IMR-90 (cell line): ENCODE measurements at regions not wholly inside any gene's neighbourhood (a gene's known extent, or its start where the extent isn't known, plus 50 kb on each side); places are given as distances from the start of the nearest gene placed in this dataset.

Experiments
- ATAC-seq: fragments of 200-7000 bp; cut with Tn5 transposase; 2 replicates; pipeline ENCODE4 v1.9.1; 2020; ENCODE audit warnings: low read depth, mild to moderate bottlenecking, moderate library complexity
- BruUV-seq: library from RNA; stranded (reverse); fragments of 400-500 nt; replicated peaks from 2 replicates; lab custom pipeline; 2021; lab: Mats Ljungman, UMichigan
- CTCF ChIA-PET: fragments of 300-600 bp; formaldehyde crosslinking; extraction: SDS; loops from one replicate; lab custom pipeline; 2021; ENCODE audit warnings: antibody characterized with exemption; lab: Yijun Ruan, JAX
- POLR2A ChIA-PET: fragments of 300-600 bp; sonication (Branson Sonifier 250); formaldehyde crosslinking; loops from one replicate; lab custom pipeline; 2022; ENCODE audit warnings: antibody characterized with exemption; ENCODE audit not compliant: unreplicated experiment; lab: Charles Lee
- DNase-seq: peaks from one replicate; pipeline ENCODE4 v3.0.0; 2013
- H2AFZ ChIP-seq: replicated peaks from 2 replicates; pipeline ENCODE3; 2013; ENCODE audit warnings: low read length, mild to moderate bottlenecking; ENCODE audit not compliant: poor library complexity
- H2AK5ac ChIP-seq: 2 replicates; pipeline ENCODE4 v1.6.1; 2013; ENCODE audit warnings: low read depth, low read length, inconsistent platforms
- H2AK9ac ChIP-seq: replicated peaks from 2 replicates; pipeline ENCODE3; 2013; ENCODE audit warnings: mild to moderate bottlenecking, low read depth, low read length, moderate library complexity; ENCODE audit not compliant: poor library complexity
- H2BK120ac ChIP-seq: 2 replicates; pipeline ENCODE4 v1.6.1; 2013; ENCODE audit warnings: low read depth, low read length, inconsistent platforms
- H2BK15ac ChIP-seq: 3 replicates; pipeline ENCODE4 v1.6.1; 2013; ENCODE audit warnings: low read depth, low read length, inconsistent platforms
- H2BK20ac ChIP-seq: 2 replicates; pipeline ENCODE4 v1.6.1; 2013; ENCODE audit warnings: low read depth, mild to moderate bottlenecking, inconsistent platforms, low read length, moderate library complexity
- H2BK5ac ChIP-seq: 2 replicates; pipeline ENCODE4 v1.6.1; 2013; ENCODE audit warnings: mild to moderate bottlenecking, low read depth, low read length, inconsistent platforms; ENCODE audit not compliant: poor library complexity, severe bottlenecking
- H3K14ac ChIP-seq: replicated peaks from 2 replicates; pipeline ENCODE4 v1.6.1; 2013; ENCODE audit warnings: low read depth, low read length, inconsistent platforms
- H3K18ac ChIP-seq: 2 replicates; pipeline ENCODE4 v1.6.1; 2013; ENCODE audit warnings: low read depth, low read length, control low read depth
- H3K23ac ChIP-seq: 2 replicates; pipeline ENCODE4 v1.6.1; 2013; ENCODE audit warnings: low read depth, low read length, inconsistent platforms
- H3K27ac ChIP-seq: 2 replicates; pipeline ENCODE4 v1.5.1; 2013; ENCODE audit warnings: mild to moderate bottlenecking, control low read depth, low read length; ENCODE audit not compliant: insufficient read depth
- H3K27me3 ChIP-seq: 2 replicates; pipeline ENCODE4 v1.6.1; 2013; ENCODE audit warnings: low read length; ENCODE audit not compliant: control insufficient read depth, insufficient read depth
- H3K36me3 ChIP-seq: 2 replicates; pipeline ENCODE4 v1.6.1; 2013; ENCODE audit warnings: low read length, mixed read lengths; ENCODE audit not compliant: control insufficient read depth, insufficient read depth
- H3K4ac ChIP-seq: 2 replicates; pipeline ENCODE4 v1.6.1; 2013; ENCODE audit warnings: low read depth, low read length, inconsistent platforms
- H3K4me1 ChIP-seq: 2 replicates; pipeline ENCODE4 v1.6.1; 2013; ENCODE audit warnings: low read length, mixed read lengths; ENCODE audit not compliant: control insufficient read depth, insufficient read depth
- H3K4me2 ChIP-seq: 2 replicates; pipeline ENCODE4 v1.6.1; 2013; ENCODE audit warnings: low read depth, mild to moderate bottlenecking, control low read depth, low read length, moderate library complexity
- H3K4me3 ChIP-seq: 2 replicates; pipeline ENCODE4 v1.5.1; 2013; ENCODE audit warnings: low read depth, mild to moderate bottlenecking, control low read depth, low read length, moderate library complexity; ENCODE audit not compliant: insufficient read depth
- H3K56ac ChIP-seq: 2 replicates; pipeline ENCODE4 v1.6.1; 2013; ENCODE audit warnings: low read length, inconsistent platforms; ENCODE audit not compliant: insufficient read depth; ENCODE audit errors: extremely low read depth
- H3K79me1 ChIP-seq, 2 experiments: 2 replicates each; pipeline ENCODE4 v1.6.1; 2013; ENCODE audit warnings: low read length in 2 of 2, inconsistent platforms in 1 of 2, low read depth in 1 of 2
- H3K9ac ChIP-seq: 2 replicates; pipeline ENCODE4 v1.6.1; 2013; ENCODE audit warnings: low read depth, low read length, control low read depth
- H3K9me1 ChIP-seq: 2 replicates; pipeline ENCODE4 v1.6.1; 2013; ENCODE audit warnings: low read length, inconsistent platforms; ENCODE audit not compliant: insufficient read depth
- H3K9me3 ChIP-seq: 2 replicates; pipeline ENCODE4 v1.6.1; 2013; ENCODE audit warnings: low read length; ENCODE audit not compliant: control insufficient read depth, insufficient read depth
- H4K20me1 ChIP-seq: 2 replicates; pipeline ENCODE4 v1.6.1; 2013; ENCODE audit warnings: low read length, inconsistent platforms; ENCODE audit not compliant: insufficient read depth
- H4K5ac ChIP-seq: 2 replicates; pipeline ENCODE4 v1.6.1; 2013; ENCODE audit warnings: mild to moderate bottlenecking, low read depth, low read length, control low read depth
- H4K8ac ChIP-seq, 2 experiments: 2 replicates each; pipeline ENCODE4 v1.6.1; 2013; ENCODE audit warnings: low read depth in 2 of 2, low read length in 2 of 2, control low read depth in 1 of 2, inconsistent platforms in 1 of 2
- H4K91ac ChIP-seq: 2 replicates; pipeline ENCODE4 v1.6.1; 2013; ENCODE audit warnings: low read depth, low read length, inconsistent platforms; ENCODE audit not compliant: insufficient read depth
- RCOR1 ChIP-seq: IDR thresholded peaks from 2 replicates; pipeline ENCODE4 v1.6.1; 2012; ENCODE audit warnings: mild to moderate bottlenecking, low read length, improper control_type of control experiment; ENCODE audit not compliant: insufficient replicate concordance
- RFX5 ChIP-seq: IDR thresholded peaks from 2 replicates; pipeline ENCODE4 v1.8.0; 2012; ENCODE audit warnings: low read depth, mild to moderate bottlenecking, low read length, moderate library complexity
- whole genome bisulfite sequencing, 2 experiments: methylation state at CpG; one replicate each; pipeline versions ENCODE4 v1.1.5 to v1.1.7; 2013; ENCODE audit warnings: missing lambda C conversion rate in 2 of 2; ENCODE audit not compliant: insufficient read length in 1 of 2; ENCODE audit errors: extremely low coverage in 2 of 2; 5-methylcytosine and 5-hydroxymethylcytosine counted together
- dilution Hi-C: fragments of 300-500 bp; cut with HindIII; formaldehyde crosslinking; loops from one replicate; pipeline ENCODE4 v1.14.3; 2018; ENCODE audit warnings: low sequenced_read_pairs; ENCODE audit not compliant: unreplicated experiment
- in situ Hi-C: fragments of 300-500 bp; cut with MboI; formaldehyde crosslinking; loops from 3 replicates; pipeline ENCODE4 v1.14.3; 2019; ENCODE audit warnings: low sequenced_read_pairs, inconsistent platforms, mixed read lengths
- intact Hi-C: fragments of 100-400 bp; cut with micrococcal nuclease; formaldehyde crosslinking; loops from 2 replicates; pipeline ENCODE4 v1.10.0; 2022
- TF ChIP-seq, protein P1 (sequence below): fragments of 150-350 bp; IDR thresholded peaks from 2 replicates; pipeline ENCODE4 v1.6.1; 2016; ENCODE audit warnings: low read depth, mild to moderate bottlenecking, low read length, moderate library complexity, borderline replicate concordance
- TF ChIP-seq, protein P2 (sequence below): conservative IDR thresholded peaks from 2 replicates; pipeline ENCODE4 v1.5.1; 2012; ENCODE audit warnings: mild to moderate bottlenecking, low read depth, low read length, improper control_type of control experiment

DNA sequence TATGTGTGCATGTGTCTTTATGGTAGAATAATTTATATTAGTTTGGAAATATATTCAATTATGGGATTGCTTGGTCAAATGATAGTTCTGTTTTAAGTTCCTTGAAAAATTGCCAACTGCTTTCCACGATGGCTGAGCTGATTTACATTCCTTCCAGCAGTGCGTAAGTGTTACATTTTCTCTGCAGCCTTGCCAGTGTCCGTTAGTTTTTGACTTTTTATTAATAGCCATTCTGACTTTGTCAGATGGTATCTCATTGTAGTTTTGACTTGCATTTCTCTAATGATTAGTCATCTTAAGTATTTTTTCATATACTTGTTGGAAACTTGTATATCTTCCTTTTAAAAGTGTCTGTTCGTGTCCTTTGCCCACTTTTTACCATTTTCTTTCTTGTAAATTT is 434.2 kb upstream of the POT1 start:
- no peak overlapping the region for H2BK20ac ChIP-seq
- ChIA-PET CTCF (no interaction called here), POLR2A (no interaction called here)
- H2BK15ac ChIP-seq, result no peak overlapping the region
- H3K14ac ChIP-seq, result no peak overlapping the region
- intact Hi-C loops, result no loop called here
- ATAC-seq (no peak), DNase-seq (no peak)
- H3K36me3 ChIP-seq, result no peaks in the 10 kb centered on the region
- no peaks in the 10 kb centered on the region for H3K9me1 ChIP-seq
- H4K8ac ChIP-seq, result no peak overlapping the region
- no peaks in the 10 kb centered on the region for H4K20me1 ChIP-seq
- TF ChIP-seq, protein P1, sequence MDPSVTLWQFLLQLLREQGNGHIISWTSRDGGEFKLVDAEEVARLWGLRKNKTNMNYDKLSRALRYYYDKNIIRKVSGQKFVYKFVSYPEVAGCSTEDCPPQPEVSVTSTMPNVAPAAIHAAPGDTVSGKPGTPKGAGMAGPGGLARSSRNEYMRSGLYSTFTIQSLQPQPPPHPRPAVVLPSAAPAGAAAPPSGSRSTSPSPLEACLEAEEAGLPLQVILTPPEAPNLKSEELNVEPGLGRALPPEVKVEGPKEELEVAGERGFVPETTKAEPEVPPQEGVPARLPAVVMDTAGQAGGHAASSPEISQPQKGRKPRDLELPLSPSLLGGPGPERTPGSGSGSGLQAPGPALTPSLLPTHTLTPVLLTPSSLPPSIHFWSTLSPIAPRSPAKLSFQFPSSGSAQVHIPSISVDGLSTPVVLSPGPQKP, result no peak
- TF ChIP-seq RCOR1, result no peak
- no peak for TF ChIP-seq RFX5
- TF ChIP-seq, protein P2, sequence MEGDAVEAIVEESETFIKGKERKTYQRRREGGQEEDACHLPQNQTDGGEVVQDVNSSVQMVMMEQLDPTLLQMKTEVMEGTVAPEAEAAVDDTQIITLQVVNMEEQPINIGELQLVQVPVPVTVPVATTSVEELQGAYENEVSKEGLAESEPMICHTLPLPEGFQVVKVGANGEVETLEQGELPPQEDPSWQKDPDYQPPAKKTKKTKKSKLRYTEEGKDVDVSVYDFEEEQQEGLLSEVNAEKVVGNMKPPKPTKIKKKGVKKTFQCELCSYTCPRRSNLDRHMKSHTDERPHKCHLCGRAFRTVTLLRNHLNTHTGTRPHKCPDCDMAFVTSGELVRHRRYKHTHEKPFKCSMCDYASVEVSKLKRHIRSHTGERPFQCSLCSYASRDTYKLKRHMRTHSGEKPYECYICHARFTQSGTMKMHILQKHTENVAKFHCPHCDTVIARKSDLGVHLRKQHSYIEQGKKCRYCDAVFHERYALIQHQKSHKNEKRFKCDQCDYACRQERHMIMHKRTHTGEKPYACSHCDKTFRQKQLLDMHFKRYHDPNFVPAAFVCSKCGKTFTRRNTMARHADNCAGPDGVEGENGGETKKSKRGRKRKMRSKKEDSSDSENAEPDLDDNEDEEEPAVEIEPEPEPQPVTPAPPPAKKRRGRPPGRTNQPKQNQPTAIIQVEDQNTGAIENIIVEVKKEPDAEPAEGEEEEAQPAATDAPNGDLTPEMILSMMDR, result no peak
- no peaks in the 10 kb centered on the region for H3K27me3 ChIP-seq
- peaks cover 7% of the 10 kb centered on the region; the same call in 1 of the 2 replicates for H3K9me3 ChIP-seq
- no peak overlapping the region for H2BK120ac ChIP-seq
- no peak overlapping the region for H2AK5ac ChIP-seq
- no CpG with 5 or more reads among the region's 4 CpGs for WGBS, 2 experiments
- H2AFZ ChIP-seq, result no peak overlapping the region
- no TSS peak for BruUV-seq
- no peak overlapping the region for H3K4me3 ChIP-seq
- no peak overlapping the region for H4K5ac ChIP-seq
- in situ Hi-C loops, result no loop called here
- no peaks in the 10 kb centered on the region for H3K79me1 ChIP-seq
- no peak overlapping the region for H3K9ac ChIP-seq
- no peak overlapping the region for H3K23ac ChIP-seq
- no peak overlapping the region for H2BK5ac ChIP-seq
- H3K4me1 ChIP-seq, result no peaks in the 10 kb centered on the region
- no peak overlapping the region for H4K91ac ChIP-seq
- H3K56ac ChIP-seq, result no peak overlapping the region
- H3K4ac ChIP-seq, result no peak overlapping the region
- dilution Hi-C loops, result no loop called here
- H3K18ac ChIP-seq, result no peak overlapping the region
- H3K27ac ChIP-seq, result no peak overlapping the region
- H3K4me2 ChIP-seq, result no peak overlapping the region
- H2AK9ac ChIP-seq, result no peak overlapping the region
